IgD-negative memory B cell (primary cell): ENCODE measurements at regions not wholly inside any gene's neighbourhood (a gene's known extent, or its start where the extent isn't known, plus 50 kb on each side); places are given as distances from the start of the nearest gene placed in this dataset.

Experiments used
- H3K27ac Mint-ChIP-seq, 3 donors: one replicate each; pipeline ENCODE4 v1.8.0; 2020 to 2022; ENCODE audit warnings: mild to moderate bottlenecking in 3 of 3, mixed read lengths in 3 of 3, moderate library complexity in 1 of 3
- H3K27me3 Mint-ChIP-seq: one replicate; pipeline ENCODE4 v1.8.0; 2021; ENCODE audit warnings: mixed read lengths
- H3K36me3 Mint-ChIP-seq: one replicate; pipeline ENCODE4 v1.8.0; 2020; ENCODE audit warnings: mild to moderate bottlenecking, mixed read lengths
- H3K4me1 Mint-ChIP-seq, 3 donors: one replicate each; pipeline ENCODE4 v1.8.0; 2020 to 2022; ENCODE audit warnings: mixed read lengths in 3 of 3, mild to moderate bottlenecking in 1 of 3
- H3K4me3 Mint-ChIP-seq, 4 donors: one replicate each; pipeline ENCODE4 v1.8.0; 2020 to 2022; ENCODE audit warnings: mild to moderate bottlenecking in 4 of 4, mixed read lengths in 4 of 4, moderate library complexity in 3 of 4
- H3K9me3 Mint-ChIP-seq, 3 donors: one replicate each; pipeline ENCODE4 v1.8.0; 2020 to 2021; ENCODE audit warnings: mixed read lengths in 3 of 3, mild to moderate bottlenecking in 1 of 3

- Mint-ChIP-seq H3K27me3 (peaks cover 10% of the 10 kb centered on the region), H3K27ac (no peak overlapping the region), H3K36me3 (no peaks in the 10 kb centered on the region), H3K4me1 (no peaks in the 10 kb centered on the region), H3K4me3 (no peak overlapping the region), H3K9me3 (no peaks in the 10 kb centered on the region)
Observed at GRCh38 chr13:30009411-30009810, 159.0 kb upstream of the UBL3 start.

GRCh38 chr13:30006246-30006645 lies 155.8 kb upstream of the UBL3 start:
- no peak overlapping the region for H3K4me3 Mint-ChIP-seq
- H3K27me3 Mint-ChIP-seq: peaks cover 7% of the 10 kb centered on the region
- no peaks in the 10 kb centered on the region for H3K9me3 Mint-ChIP-seq
- no peaks in the 10 kb centered on the region for H3K4me1 Mint-ChIP-seq
- no peaks in the 10 kb centered on the region for H3K36me3 Mint-ChIP-seq
- H3K27ac Mint-ChIP-seq: no peak overlapping the region

GRCh38 chr13:30004204-30004603 lies 153.8 kb upstream of the UBL3 start:
- Mint-ChIP-seq H3K4me1 (no peaks in the 10 kb centered on the region), H3K27ac (no peak overlapping the region), H3K4me3 (no peak overlapping the region), H3K9me3 (no peaks in the 10 kb centered on the region), H3K27me3 (peaks cover 7% of the 10 kb centered on the region), H3K36me3 (no peaks in the 10 kb centered on the region)

GRCh38 chr13:30002577-30002976 lies 152.2 kb upstream of the UBL3 start:
- Mint-ChIP-seq H3K36me3 (no peaks in the 10 kb centered on the region), H3K27me3 (peaks cover 7% of the 10 kb centered on the region), H3K27ac (no peak overlapping the region), H3K9me3 (no peaks in the 10 kb centered on the region), H3K4me1 (no peaks in the 10 kb centered on the region), H3K4me3 (no peak overlapping the region)

GRCh38 chr13:30000370-30000765 lies 150.0 kb upstream of the UBL3 start:
- Mint-ChIP-seq H3K27ac (no peak overlapping the region), H3K4me1 (no peaks in the 10 kb centered on the region), H3K9me3 (peaks cover 0 to 1% (median 0%) of the 10 kb centered on the region in 3 donors), H3K36me3 (no peaks in the 10 kb centered on the region), H3K4me3 (peak overlapping the region in 1 of 4 donors; percentile 19), H3K27me3 (peaks cover 4% of the 10 kb centered on the region)

GRCh38 chr13:29999492-30000369 lies 149.3 kb upstream of the UBL3 start:
- Mint-ChIP-seq H3K27ac (no peak overlapping the region), H3K27me3 (peaks cover 6% of the 10 kb centered on the region), H3K36me3 (no peaks in the 10 kb centered on the region), H3K4me1 (no peaks in the 10 kb centered on the region), H3K4me3 (no peak overlapping the region), H3K9me3 (peaks cover 0 to 1% (median 0%) of the 10 kb centered on the region in 3 donors)

GRCh38 chr13:29996316-29996715 lies 145.9 kb upstream of the UBL3 start:
- H3K27me3 Mint-ChIP-seq: peaks cover 4% of the 10 kb centered on the region
- H3K4me1 Mint-ChIP-seq: no peaks in the 10 kb centered on the region
- H3K4me3 Mint-ChIP-seq: no peak overlapping the region
- peaks cover 0 to 1% (median 0%) of the 10 kb centered on the region in 3 donors for H3K9me3 Mint-ChIP-seq
- H3K27ac Mint-ChIP-seq: no peak overlapping the region
- no peaks in the 10 kb centered on the region for H3K36me3 Mint-ChIP-seq

- Mint-ChIP-seq H3K36me3 (no peaks in the 10 kb centered on the region), H3K27me3 (peaks cover 6% of the 10 kb centered on the region), H3K9me3 (peaks cover 0 to 1% (median 0%) of the 10 kb centered on the region in 3 donors), H3K27ac (no peak overlapping the region), H3K4me3 (no peak overlapping the region), H3K4me1 (no peaks in the 10 kb centered on the region)
Observed at GRCh38 chr13:29994911-29995595, 144.6 kb upstream of the UBL3 start.

GRCh38 chr13:29993716-29994488 lies 143.5 kb upstream of the UBL3 start:
- no peaks in the 10 kb centered on the region for H3K4me1 Mint-ChIP-seq
- no peaks in the 10 kb centered on the region for H3K36me3 Mint-ChIP-seq
- no peak overlapping the region for H3K27ac Mint-ChIP-seq
- H3K9me3 Mint-ChIP-seq: peaks cover 0 to 4% (median 0%) of the 10 kb centered on the region in 3 donors
- no peak overlapping the region for H3K4me3 Mint-ChIP-seq
- H3K27me3 Mint-ChIP-seq: peaks cover 6% of the 10 kb centered on the region

- H3K27me3 Mint-ChIP-seq: peaks cover 6% of the 10 kb centered on the region
- H3K27ac Mint-ChIP-seq: no peak overlapping the region
- peaks cover 2 to 9% (median 2%) of the 10 kb centered on the region in 3 donors for H3K9me3 Mint-ChIP-seq
- no peaks in the 10 kb centered on the region for H3K36me3 Mint-ChIP-seq
- no peak overlapping the region for H3K4me3 Mint-ChIP-seq
- no peaks in the 10 kb centered on the region for H3K4me1 Mint-ChIP-seq
Observed at GRCh38 chr13:29993196-29993595, 142.8 kb upstream of the UBL3 start.

- Mint-ChIP-seq H3K4me3 (no peak overlapping the region), H3K9me3 (peaks cover 6 to 21% (median 15%) of the 10 kb centered on the region in 3 donors), H3K4me1 (no peaks in the 10 kb centered on the region), H3K36me3 (no peaks in the 10 kb centered on the region), H3K27me3 (peaks cover 8% of the 10 kb centered on the region), H3K27ac (no peak overlapping the region)
Observed at GRCh38 chr13:29991343-29991742, 140.9 kb upstream of the UBL3 start.

- no peak overlapping the region for H3K27ac Mint-ChIP-seq
- no peaks in the 10 kb centered on the region for H3K36me3 Mint-ChIP-seq
- H3K4me3 Mint-ChIP-seq: no peak overlapping the region
- H3K4me1 Mint-ChIP-seq: peaks cover 0 to 1% (median 0%) of the 10 kb centered on the region in 3 donors
- H3K27me3 Mint-ChIP-seq: peaks cover 4% of the 10 kb centered on the region
- peaks cover 10 to 24% (median 19%) of the 10 kb centered on the region in 3 donors for H3K9me3 Mint-ChIP-seq
Observed at GRCh38 chr13:29987340-29987739, 136.9 kb upstream of the UBL3 start.

GRCh38 chr13:29980339-29980738 lies 129.9 kb upstream of the UBL3 start:
- Mint-ChIP-seq H3K27ac (no peak overlapping the region), H3K36me3 (no peaks in the 10 kb centered on the region), H3K4me1 (peaks cover 0 to 1% (median 0%) of the 10 kb centered on the region in 3 donors), H3K27me3 (peaks cover 3% of the 10 kb centered on the region), H3K4me3 (no peak overlapping the region), H3K9me3 (peaks cover 3 to 9% (median 6%) of the 10 kb centered on the region in 3 donors)

- no peak overlapping the region for H3K4me3 Mint-ChIP-seq
Observed at GRCh38 chr13:29978211-29978610, 127.8 kb upstream of the UBL3 start.

More at GRCh38 chr13:29978211-29978610, 127.8 kb upstream of the UBL3 start:
- Mint-ChIP-seq H3K9me3 (peaks cover 0 to 9% (median 6%) of the 10 kb centered on the region in 3 donors), H3K36me3 (no peaks in the 10 kb centered on the region), H3K27ac (no peak overlapping the region), H3K4me1 (peaks cover 0 to 1% (median 0%) of the 10 kb centered on the region in 3 donors), H3K27me3 (peaks cover 3% of the 10 kb centered on the region)
